Suprapubic skin (tissue), 4 donors: ENCODE measurements at regions not wholly inside any gene's neighbourhood (a gene's known extent, or its start where the extent isn't known, plus 50 kb on each side); places are given as distances from the start of the nearest gene placed in this dataset.

Experiments
- DNase-seq, 2 donors: peaks; one replicate each; pipeline ENCODE4 v3.0.0-alpha.2; 2019; ENCODE audit warnings: low spot score in 2 of 2
- H3K27ac ChIP-seq: fragments of 200-600 bp; sonication (generic); one replicate; pipeline ENCODE4 v1.5.1; 2019
- H3K27me3 ChIP-seq: fragments of 200-600 bp; sonication (generic); one replicate; pipeline ENCODE4 v1.5.1; 2019
- H3K36me3 ChIP-seq: fragments of 200-600 bp; sonication (generic); one replicate; pipeline ENCODE4 v1.5.1; 2019
- H3K4me1 ChIP-seq: fragments of 200-600 bp; sonication (generic); one replicate; pipeline ENCODE4 v1.5.1; 2019
- H3K4me3 ChIP-seq: fragments of 200-600 bp; sonication (generic); one replicate; pipeline ENCODE4 v1.5.1; 2019; ENCODE audit warnings: mild to moderate bottlenecking
- H3K9me3 ChIP-seq: fragments of 200-600 bp; sonication (generic); one replicate; pipeline ENCODE4 v1.5.1; 2019
- EP300 ChIP-seq: sonication (generic); formaldehyde crosslinking; IDR thresholded peaks from one replicate; pipeline ENCODE4 v1.6.1; 2017; ENCODE audit warnings: antibody characterized with exemption
- POLR2A ChIP-seq, 2 donors: fragments of 450-650 bp; IDR thresholded peaks; one replicate each; pipeline ENCODE4 v1.6.1; 2017; ENCODE audit warnings: antibody characterized with exemption in 2 of 2, mild to moderate bottlenecking in 2 of 2, moderate library complexity in 2 of 2
- POLR2AphosphoS5 ChIP-seq, 3 donors: sonication (generic); formaldehyde crosslinking; IDR thresholded peaks; one replicate each; pipeline ENCODE4 v1.6.1; 2017; ENCODE audit warnings: antibody characterized with exemption in 3 of 3
- WGBS: methylation state at CpG from one replicate; pipeline ENCODE4 v1.1.5; 2018; 5-methylcytosine and 5-hydroxymethylcytosine counted together
- TF ChIP-seq, protein P1 (sequence below), 2 donors: fragments of 200-600 bp in 1 of 2; fragments of 450-650 bp in 1 of 2; sonication (generic) in 1 of 2; IDR thresholded peaks; one replicate each; pipeline ENCODE4 v1.5.1; 2016 to 2019; ENCODE audit warnings: antibody characterized with exemption in 2 of 2, mild to moderate bottlenecking in 1 of 2, moderate library complexity in 1 of 2

- H3K27ac ChIP-seq, result no peak overlapping the region
- DNase-seq, result no peak
- H3K4me1 ChIP-seq, result no peaks in the 10 kb centered on the region
- H3K4me3 ChIP-seq, result no peak overlapping the region
- H3K36me3 ChIP-seq, result no peaks in the 10 kb centered on the region
- WGBS, result 89% methylated on average over 4 of the region's 4 CpGs
- no peaks in the 10 kb centered on the region for H3K27me3 ChIP-seq
- no peak for TF ChIP-seq EP300
- TF ChIP-seq POLR2AphosphoS5 (IDR thresholded peaks at IDR 0.05), result no peak
- TF ChIP-seq POLR2A (IDR thresholded peaks at IDR 0.05), result no peak
- TF ChIP-seq, protein P1, sequence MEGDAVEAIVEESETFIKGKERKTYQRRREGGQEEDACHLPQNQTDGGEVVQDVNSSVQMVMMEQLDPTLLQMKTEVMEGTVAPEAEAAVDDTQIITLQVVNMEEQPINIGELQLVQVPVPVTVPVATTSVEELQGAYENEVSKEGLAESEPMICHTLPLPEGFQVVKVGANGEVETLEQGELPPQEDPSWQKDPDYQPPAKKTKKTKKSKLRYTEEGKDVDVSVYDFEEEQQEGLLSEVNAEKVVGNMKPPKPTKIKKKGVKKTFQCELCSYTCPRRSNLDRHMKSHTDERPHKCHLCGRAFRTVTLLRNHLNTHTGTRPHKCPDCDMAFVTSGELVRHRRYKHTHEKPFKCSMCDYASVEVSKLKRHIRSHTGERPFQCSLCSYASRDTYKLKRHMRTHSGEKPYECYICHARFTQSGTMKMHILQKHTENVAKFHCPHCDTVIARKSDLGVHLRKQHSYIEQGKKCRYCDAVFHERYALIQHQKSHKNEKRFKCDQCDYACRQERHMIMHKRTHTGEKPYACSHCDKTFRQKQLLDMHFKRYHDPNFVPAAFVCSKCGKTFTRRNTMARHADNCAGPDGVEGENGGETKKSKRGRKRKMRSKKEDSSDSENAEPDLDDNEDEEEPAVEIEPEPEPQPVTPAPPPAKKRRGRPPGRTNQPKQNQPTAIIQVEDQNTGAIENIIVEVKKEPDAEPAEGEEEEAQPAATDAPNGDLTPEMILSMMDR (IDR thresholded peaks at IDR 0.05), result no peak
- H3K9me3 ChIP-seq, result no peaks in the 10 kb centered on the region
Observed at GRCh38 chr3:72519946-72520604, 328.2 kb downstream of the SHQ1 start.

GRCh38 chr3:72517921-72518424 lies 330.3 kb downstream of the SHQ1 start:
- no peak for TF ChIP-seq POLR2AphosphoS5 (IDR thresholded peaks at IDR 0.05)
- no peak for TF ChIP-seq POLR2A (IDR thresholded peaks at IDR 0.05)
- TF ChIP-seq, protein P1 (IDR thresholded peaks at IDR 0.05), result no peak
- H3K27me3 ChIP-seq, result no peaks in the 10 kb centered on the region
- no peak for DNase-seq
- no peaks in the 10 kb centered on the region for H3K36me3 ChIP-seq
- H3K4me1 ChIP-seq, result no peaks in the 10 kb centered on the region
- no peaks in the 10 kb centered on the region for H3K9me3 ChIP-seq
- WGBS, result 88% methylated on average over 4 of the region's 4 CpGs
- H3K27ac ChIP-seq, result no peak overlapping the region
- no peak overlapping the region for H3K4me3 ChIP-seq

DNA sequence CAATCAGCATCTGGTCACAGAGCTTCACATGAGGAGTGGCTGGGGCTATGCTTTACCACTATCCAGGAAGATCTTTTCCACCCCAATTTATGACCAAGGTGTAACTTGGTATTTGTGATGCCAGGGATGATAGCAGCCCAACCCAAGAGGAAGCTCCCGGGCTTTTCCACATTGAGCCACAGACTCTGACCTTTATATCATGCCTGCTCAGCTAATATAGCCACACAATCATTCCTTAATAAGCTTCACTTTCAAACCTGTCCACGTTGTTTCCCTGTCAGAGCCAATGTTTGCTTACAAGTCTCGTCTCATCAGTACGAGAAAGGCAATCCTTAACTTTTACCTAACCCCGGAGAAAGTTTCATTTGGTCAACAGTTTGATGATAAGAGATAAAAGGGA lies 330.9 kb downstream of the SHQ1 start:
- Histone ChIP-seq H3K9me3 (no peaks in the 10 kb centered on the region), H3K36me3 (no peaks in the 10 kb centered on the region), H3K4me1 (no peaks in the 10 kb centered on the region), H3K27me3 (no peaks in the 10 kb centered on the region), H3K4me3 (no peak overlapping the region), H3K27ac (no peak overlapping the region)
- 80% methylated on average over 5 of the region's 5 CpGs for WGBS
- TF ChIP-seq POLR2A (IDR thresholded peaks at IDR 0.05), result no peak
- no peak for TF ChIP-seq EP300
- no peak for TF ChIP-seq POLR2AphosphoS5 (IDR thresholded peaks at IDR 0.05)
- TF ChIP-seq, protein P1 (IDR thresholded peaks at IDR 0.05), result no peak
- no peak for DNase-seq

DNA sequence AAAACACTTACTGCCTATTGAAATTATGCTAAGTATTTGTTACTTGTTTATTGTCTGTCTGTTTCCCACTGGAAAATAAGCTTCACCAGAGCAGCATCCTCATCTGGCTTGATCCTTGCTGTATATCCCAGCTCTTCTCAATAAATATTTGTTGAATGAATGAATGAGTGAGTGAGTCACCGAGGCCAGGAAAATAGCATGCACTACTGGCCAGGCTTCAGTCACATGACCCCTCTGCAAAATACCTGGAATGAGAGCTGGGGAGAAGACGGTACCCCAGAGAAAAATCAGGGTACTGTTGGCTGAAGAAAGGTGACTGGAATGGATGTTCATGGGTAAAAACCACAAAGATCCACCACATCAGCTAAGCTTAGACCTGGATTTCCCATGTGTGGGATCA lies 331.9 kb downstream of the SHQ1 start:
- no peak overlapping the region for H3K4me3 ChIP-seq
- TF ChIP-seq, protein P1 (IDR thresholded peaks at IDR 0.05), result no peak
- TF ChIP-seq POLR2AphosphoS5 (IDR thresholded peaks at IDR 0.05), result no peak
- TF ChIP-seq EP300, result no peak
- no peak for TF ChIP-seq POLR2A (IDR thresholded peaks at IDR 0.05)
- WGBS, result 90% methylated on average over 2 of the region's 2 CpGs
- H3K36me3 ChIP-seq, result no peaks in the 10 kb centered on the region
- no peaks in the 10 kb centered on the region for H3K4me1 ChIP-seq
- H3K9me3 ChIP-seq, result no peaks in the 10 kb centered on the region
- H3K27ac ChIP-seq, result no peak overlapping the region
- DNase-seq, result no peak
- H3K27me3 ChIP-seq, result no peaks in the 10 kb centered on the region

DNA sequence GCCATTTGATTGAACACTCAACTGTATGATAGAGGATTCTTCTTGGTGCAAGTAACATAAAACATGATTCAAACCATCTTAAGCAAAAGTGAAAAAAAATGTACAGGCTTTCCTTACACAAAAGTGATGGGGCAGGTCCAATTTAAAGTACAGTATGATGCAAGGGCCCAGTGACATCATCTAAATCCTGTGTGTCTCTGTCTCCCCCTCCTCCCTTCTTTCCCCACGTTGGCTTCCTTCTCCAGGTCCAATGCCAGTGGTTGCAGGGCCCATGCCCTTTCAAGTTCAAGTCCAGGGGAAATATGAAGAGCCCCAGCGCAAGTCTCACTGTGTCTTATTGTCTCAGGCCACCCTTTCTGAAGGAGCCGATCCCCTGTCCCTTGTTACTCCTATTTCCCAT lies 332.3 kb downstream of the SHQ1 start:
- no peak overlapping the region for H3K4me3 ChIP-seq
- TF ChIP-seq EP300 (no peak), POLR2AphosphoS5 (IDR thresholded peaks at IDR 0.05) (no peak), POLR2A (IDR thresholded peaks at IDR 0.05) (no peak)
- TF ChIP-seq, protein P1 (IDR thresholded peaks at IDR 0.05), result no peak
- H3K27ac ChIP-seq, result no peak overlapping the region
- no peak for DNase-seq
- no peaks in the 10 kb centered on the region for H3K9me3 ChIP-seq
- no peaks in the 10 kb centered on the region for H3K36me3 ChIP-seq
- H3K27me3 ChIP-seq, result no peaks in the 10 kb centered on the region
- no peaks in the 10 kb centered on the region for H3K4me1 ChIP-seq
- 81% methylated on average over 3 of the region's 3 CpGs for WGBS
